ENCODE measurements at regions not wholly inside any gene's neighbourhood (a gene's known extent, or its start where the extent isn't known, plus 50 kb on each side); places are given as distances from the start of the nearest gene placed in this dataset.

- TF ChIP-seq CTCF (IDR thresholded peaks at IDR 0.05) (no peak), POLR2AphosphoS5 (IDR thresholded peaks at IDR 0.05) (no peak), EP300 (IDR thresholded peaks at IDR 0.05) (no peak)
These were observed 1080.6 kb downstream of the PCDH17 start for GRCh38 chr13:58712191-58712590.

Data from gastroesophageal sphincter (tissue), 3 donors.